ENCODE measurements at regions not wholly inside any gene's neighbourhood (a gene's known extent, or its start where the extent isn't known, plus 50 kb on each side); places are given as distances from the start of the nearest gene placed in this dataset.

GRCh38 chr9:79325501-79325900 is 246.3 kb upstream of the TLE4 start:
- TF ChIP-seq CTCF (conservative IDR thresholded peaks at IDR 0.05; ENCODE audit: low read length) = no peak
- TF ChIP-seq EZH2phosphoT487 (IDR thresholded peaks at IDR 0.05; ENCODE audit: borderline replicate concordance) = no peak
